ENCODE measurements at regions not wholly inside any gene's neighbourhood (a gene's known extent, or its start where the extent isn't known, plus 50 kb on each side); places are given as distances from the start of the nearest gene placed in this dataset.

DNA sequence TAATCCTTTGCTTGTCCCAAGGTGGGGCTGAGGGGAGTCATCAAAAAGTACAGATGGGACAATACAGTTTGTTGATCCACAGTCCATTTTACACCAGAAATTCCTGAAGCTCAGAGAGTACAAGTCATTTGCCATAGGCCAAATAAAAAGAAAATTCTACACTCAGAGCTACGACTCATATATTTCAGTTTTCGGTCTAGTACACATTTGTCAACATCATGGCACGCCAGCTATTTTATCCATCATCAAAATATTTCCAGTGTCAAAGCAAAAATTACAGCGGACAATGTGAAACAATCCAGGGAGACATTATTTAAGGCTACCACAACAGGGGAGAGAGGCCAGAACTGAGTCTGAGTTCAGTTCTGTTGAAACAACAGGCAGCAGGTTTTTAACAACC lies 587.5 kb upstream of the DSEL start:
- Histone ChIP-seq H3F3A (ENCODE audit: low read depth) (no peaks in the 10 kb centered on the region), H3K9ac (ENCODE audit: low read depth, low read length, poor library complexity, severe bottlenecking) (no peak overlapping the region), H4K20me1 (ENCODE audit: insufficient read depth, low read length, poor library complexity, severe bottlenecking) (no peaks in the 10 kb centered on the region), H3K4me3 (ENCODE audit: low read length, poor library complexity, severe bottlenecking) (no peak overlapping the region), H3K9me2 (replicated peaks; ENCODE audit: low read depth, low read length) (no peaks in the 10 kb centered on the region), H2AFZ (ENCODE audit: low read length) (no peak overlapping the region), H3K4me2 (ENCODE audit: low read depth, low read length, poor library complexity, severe bottlenecking) (no peak overlapping the region), H3K9me3 (ENCODE audit: insufficient read depth, low read depth, low read length) (no peaks in the 10 kb centered on the region), H3K79me2 (ENCODE audit: insufficient read depth, low read length) (no peaks in the 10 kb centered on the region), H3K27me3 (ENCODE audit: insufficient read depth, low read length, poor library complexity, severe bottlenecking) (no peaks in the 10 kb centered on the region), H3K36me3 (ENCODE audit: insufficient read depth, low read length) (no peaks in the 10 kb centered on the region), H3K4me1 (ENCODE audit: insufficient read depth, low read length, poor library complexity, severe bottlenecking) (no peaks in the 10 kb centered on the region)
- TF ChIP-seq EZH2phosphoT487 (IDR thresholded peaks at IDR 0.05; ENCODE audit: borderline replicate concordance) = no peak

GRCh38 chr18:68103561-68103960 lies 587.0 kb upstream of the DSEL start:
- Histone ChIP-seq H3K9me3 (ENCODE audit: insufficient read depth, low read depth, low read length) (no peaks in the 10 kb centered on the region), H3K9ac (ENCODE audit: low read depth, low read length, poor library complexity, severe bottlenecking) (no peak overlapping the region), H3K27me3 (ENCODE audit: insufficient read depth, low read length, poor library complexity, severe bottlenecking) (no peaks in the 10 kb centered on the region), H4K20me1 (ENCODE audit: insufficient read depth, low read length, poor library complexity, severe bottlenecking) (no peaks in the 10 kb centered on the region), H3F3A (ENCODE audit: low read depth) (no peaks in the 10 kb centered on the region), H3K36me3 (ENCODE audit: insufficient read depth, low read length) (no peaks in the 10 kb centered on the region), H2AFZ (ENCODE audit: low read length) (no peak overlapping the region), H3K4me1 (ENCODE audit: insufficient read depth, low read length, poor library complexity, severe bottlenecking) (no peaks in the 10 kb centered on the region), H3K79me2 (ENCODE audit: insufficient read depth, low read length) (no peaks in the 10 kb centered on the region), H3K4me3 (ENCODE audit: low read length, poor library complexity, severe bottlenecking) (no peak overlapping the region), H3K9me2 (replicated peaks; ENCODE audit: low read depth, low read length) (no peaks in the 10 kb centered on the region), H3K4me2 (ENCODE audit: low read depth, low read length, poor library complexity, severe bottlenecking) (no peak overlapping the region)
- TF ChIP-seq EZH2phosphoT487 (IDR thresholded peaks at IDR 0.05; ENCODE audit: borderline replicate concordance) (no peak), CTCF (conservative IDR thresholded peaks at IDR 0.05; ENCODE audit: low read length) (no peak)

- H3K4me3 ChIP-seq (ENCODE audit: low read length, poor library complexity, severe bottlenecking) = no peak overlapping the region
- H3K4me2 ChIP-seq (ENCODE audit: low read depth, low read length, poor library complexity, severe bottlenecking) = no peak overlapping the region
- H3K9me2 ChIP-seq (replicated peaks; ENCODE audit: low read depth, low read length) = no peaks in the 10 kb centered on the region
- H2AFZ ChIP-seq (ENCODE audit: low read length) = no peak overlapping the region
- no peaks in the 10 kb centered on the region for H4K20me1 ChIP-seq (ENCODE audit: insufficient read depth, low read length, poor library complexity, severe bottlenecking)
- no peaks in the 10 kb centered on the region for H3K4me1 ChIP-seq (ENCODE audit: insufficient read depth, low read length, poor library complexity, severe bottlenecking)
- no peaks in the 10 kb centered on the region for H3K27me3 ChIP-seq (ENCODE audit: insufficient read depth, low read length, poor library complexity, severe bottlenecking)
- TF ChIP-seq CTCF (conservative IDR thresholded peaks at IDR 0.05; ENCODE audit: low read length) (no peak), EZH2phosphoT487 (IDR thresholded peaks at IDR 0.05; ENCODE audit: borderline replicate concordance) (no peak)
- H3K9ac ChIP-seq (ENCODE audit: low read depth, low read length, poor library complexity, severe bottlenecking) = no peak overlapping the region
- H3F3A ChIP-seq (ENCODE audit: low read depth) = no peaks in the 10 kb centered on the region
- no peaks in the 10 kb centered on the region for H3K79me2 ChIP-seq (ENCODE audit: insufficient read depth, low read length)
- no peaks in the 10 kb centered on the region for H3K9me3 ChIP-seq (ENCODE audit: insufficient read depth, low read depth, low read length)
- H3K36me3 ChIP-seq (ENCODE audit: insufficient read depth, low read length) = no peaks in the 10 kb centered on the region
Observed at GRCh38 chr18:68102117-68102516, 585.6 kb upstream of the DSEL start.

GRCh38 chr18:68098655-68099054 lies 582.1 kb upstream of the DSEL start:
- H3K4me2 ChIP-seq (ENCODE audit: low read depth, low read length, poor library complexity, severe bottlenecking) = no peak overlapping the region
- H3K9me3 ChIP-seq (ENCODE audit: insufficient read depth, low read depth, low read length) = no peaks in the 10 kb centered on the region
- no peaks in the 10 kb centered on the region for H4K20me1 ChIP-seq (ENCODE audit: insufficient read depth, low read length, poor library complexity, severe bottlenecking)
- no peak overlapping the region for H3K4me3 ChIP-seq (ENCODE audit: low read length, poor library complexity, severe bottlenecking)
- no peaks in the 10 kb centered on the region for H3K27me3 ChIP-seq (ENCODE audit: insufficient read depth, low read length, poor library complexity, severe bottlenecking)
- no peaks in the 10 kb centered on the region for H3K4me1 ChIP-seq (ENCODE audit: insufficient read depth, low read length, poor library complexity, severe bottlenecking)
- no peaks in the 10 kb centered on the region for H3F3A ChIP-seq (ENCODE audit: low read depth)
- no peak overlapping the region for H3K9ac ChIP-seq (ENCODE audit: low read depth, low read length, poor library complexity, severe bottlenecking)
- no peaks in the 10 kb centered on the region for H3K36me3 ChIP-seq (ENCODE audit: insufficient read depth, low read length)
- TF ChIP-seq CTCF (conservative IDR thresholded peaks at IDR 0.05; ENCODE audit: low read length) (no peak), EZH2phosphoT487 (IDR thresholded peaks at IDR 0.05; ENCODE audit: borderline replicate concordance) (no peak)
- no peaks in the 10 kb centered on the region for H3K9me2 ChIP-seq (replicated peaks; ENCODE audit: low read depth, low read length)
- H2AFZ ChIP-seq (ENCODE audit: low read length) = no peak overlapping the region
- no peaks in the 10 kb centered on the region for H3K79me2 ChIP-seq (ENCODE audit: insufficient read depth, low read length)
